ENCODE measurements at regions not wholly inside any gene's neighbourhood (a gene's known extent, or its start where the extent isn't known, plus 50 kb on each side); places are given as distances from the start of the nearest gene placed in this dataset.

DNA sequence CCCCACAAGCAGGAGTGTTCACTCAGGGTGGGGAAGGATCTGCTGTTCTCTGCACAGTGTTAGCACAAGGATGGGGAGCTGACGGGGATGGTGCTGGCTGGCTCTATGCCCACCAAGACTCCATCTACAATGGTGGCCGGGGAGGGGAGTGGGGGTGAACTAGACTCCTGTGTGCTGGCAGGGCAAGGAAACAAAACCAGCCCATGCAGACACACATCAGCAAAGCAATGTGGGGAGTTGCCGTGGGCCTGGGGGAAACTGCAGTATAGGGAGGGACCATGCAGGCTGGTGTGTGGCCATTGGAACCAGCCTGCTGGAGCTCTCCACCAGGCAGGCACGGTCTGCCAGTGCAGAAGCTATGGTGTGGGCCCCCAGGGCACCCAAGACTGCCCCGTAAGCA is 195.1 kb downstream of the PWWP3B start:
- H3K4me3 Mint-ChIP-seq: no peak overlapping the region
- ATAC-seq (no peak), DNase-seq (ENCODE audit: low spot score) (no peak)
- Histone ChIP-seq H3K4me2 (no peak overlapping the region), H4K20me1 (replicated peaks; ENCODE audit: insufficient read depth) (no peaks in the 10 kb centered on the region), H3K27ac (ENCODE audit: low read depth) (no peak overlapping the region), H3K79me2 (replicated peaks; ENCODE audit: insufficient read depth) (no peaks in the 10 kb centered on the region), H3K4me3 (no peak overlapping the region), H3K9me2 (ENCODE audit: insufficient read depth) (no peaks in the 10 kb centered on the region), H2AFZ (no peak overlapping the region), H3K36me3 (ENCODE audit: insufficient read depth) (no peaks in the 10 kb centered on the region), H3K27me3 (ENCODE audit: insufficient read depth) (no peaks in the 10 kb centered on the region), H3K4me1 (ENCODE audit: insufficient read depth) (no peaks in the 10 kb centered on the region), H3F3A (replicated peaks; ENCODE audit: low read depth) (no peaks in the 10 kb centered on the region)
- peaks cover 44% of the 10 kb centered on the region for H3K9me3 Mint-ChIP-seq
- no peaks in the 10 kb centered on the region for H3K4me1 Mint-ChIP-seq
- peaks cover 2% of the 10 kb centered on the region for H3K27me3 Mint-ChIP-seq (ENCODE audit: insufficient read depth, low read depth, poor library complexity)
- TF ChIP-seq, protein P1, sequence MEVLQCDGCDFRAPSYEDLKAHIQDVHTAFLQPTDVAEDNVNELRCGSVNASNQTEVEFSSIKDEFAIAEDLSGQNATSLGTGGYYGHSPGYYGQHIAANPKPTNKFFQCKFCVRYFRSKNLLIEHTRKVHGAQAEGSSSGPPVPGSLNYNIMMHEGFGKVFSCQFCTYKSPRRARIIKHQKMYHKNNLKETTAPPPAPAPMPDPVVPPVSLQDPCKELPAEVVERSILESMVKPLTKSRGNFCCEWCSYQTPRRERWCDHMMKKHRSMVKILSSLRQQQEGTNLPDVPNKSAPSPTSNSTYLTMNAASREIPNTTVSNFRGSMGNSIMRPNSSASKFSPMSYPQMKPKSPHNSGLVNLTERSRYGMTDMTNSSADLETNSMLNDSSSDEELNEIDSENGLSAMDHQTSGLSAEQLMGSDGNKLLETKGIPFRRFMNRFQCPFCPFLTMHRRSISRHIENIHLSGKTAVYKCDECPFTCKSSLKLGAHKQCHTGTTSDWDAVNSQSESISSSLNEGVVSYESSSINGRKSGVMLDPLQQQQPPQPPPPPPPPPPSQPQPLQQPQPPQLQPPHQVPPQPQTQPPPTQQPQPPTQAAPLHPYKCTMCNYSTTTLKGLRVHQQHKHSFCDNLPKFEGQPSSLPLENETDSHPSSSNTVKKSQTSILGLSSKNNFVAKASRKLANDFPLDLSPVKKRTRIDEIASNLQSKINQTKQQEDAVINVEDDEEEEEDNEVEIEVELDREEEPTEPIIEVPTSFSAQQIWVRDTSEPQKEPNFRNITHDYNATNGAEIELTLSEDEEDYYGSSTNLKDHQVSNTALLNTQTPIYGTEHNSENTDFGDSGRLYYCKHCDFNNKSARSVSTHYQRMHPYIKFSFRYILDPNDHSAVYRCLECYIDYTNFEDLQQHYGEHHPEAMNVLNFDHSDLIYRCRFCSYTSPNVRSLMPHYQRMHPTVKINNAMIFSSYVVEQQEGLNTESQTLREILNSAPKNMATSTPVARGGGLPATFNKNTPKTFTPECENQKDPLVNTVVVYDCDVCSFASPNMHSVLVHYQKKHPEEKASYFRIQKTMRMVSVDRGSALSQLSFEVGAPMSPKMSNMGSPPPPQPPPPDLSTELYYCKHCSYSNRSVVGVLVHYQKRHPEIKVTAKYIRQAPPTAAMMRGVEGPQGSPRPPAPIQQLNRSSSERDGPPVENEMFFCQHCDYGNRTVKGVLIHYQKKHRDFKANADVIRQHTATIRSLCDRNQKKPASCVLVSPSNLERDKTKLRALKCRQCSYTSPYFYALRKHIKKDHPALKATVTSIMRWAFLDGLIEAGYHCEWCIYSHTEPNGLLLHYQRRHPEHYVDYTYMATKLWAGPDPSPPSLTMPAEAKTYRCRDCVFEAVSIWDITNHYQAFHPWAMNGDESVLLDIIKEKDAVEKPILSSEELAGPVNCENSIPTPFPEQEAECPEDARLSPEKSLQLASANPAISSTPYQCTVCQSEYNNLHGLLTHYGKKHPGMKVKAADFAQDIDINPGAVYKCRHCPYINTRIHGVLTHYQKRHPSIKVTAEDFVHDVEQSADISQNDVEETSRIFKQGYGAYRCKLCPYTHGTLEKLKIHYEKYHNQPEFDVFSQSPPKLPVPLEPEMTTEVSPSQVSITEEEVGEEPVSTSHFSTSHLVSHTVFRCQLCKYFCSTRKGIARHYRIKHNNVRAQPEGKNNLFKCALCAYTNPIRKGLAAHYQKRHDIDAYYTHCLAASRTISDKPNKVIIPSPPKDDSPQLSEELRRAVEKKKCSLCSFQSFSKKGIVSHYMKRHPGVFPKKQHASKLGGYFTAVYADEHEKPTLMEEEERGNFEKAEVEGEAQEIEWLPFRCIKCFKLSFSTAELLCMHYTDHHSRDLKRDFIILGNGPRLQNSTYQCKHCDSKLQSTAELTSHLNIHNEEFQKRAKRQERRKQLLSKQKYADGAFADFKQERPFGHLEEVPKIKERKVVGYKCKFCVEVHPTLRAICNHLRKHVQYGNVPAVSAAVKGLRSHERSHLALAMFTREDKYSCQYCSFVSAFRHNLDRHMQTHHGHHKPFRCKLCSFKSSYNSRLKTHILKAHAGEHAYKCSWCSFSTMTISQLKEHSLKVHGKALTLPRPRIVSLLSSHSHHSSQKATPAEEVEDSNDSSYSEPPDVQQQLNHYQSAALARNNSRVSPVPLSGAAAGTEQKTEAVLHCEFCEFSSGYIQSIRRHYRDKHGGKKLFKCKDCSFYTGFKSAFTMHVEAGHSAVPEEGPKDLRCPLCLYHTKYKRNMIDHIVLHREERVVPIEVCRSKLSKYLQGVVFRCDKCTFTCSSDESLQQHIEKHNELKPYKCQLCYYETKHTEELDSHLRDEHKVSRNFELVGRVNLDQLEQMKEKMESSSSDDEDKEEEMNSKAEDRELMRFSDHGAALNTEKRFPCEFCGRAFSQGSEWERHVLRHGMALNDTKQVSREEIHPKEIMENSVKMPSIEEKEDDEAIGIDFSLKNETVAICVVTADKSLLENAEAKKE (CRISPR knock-in tag; IDR thresholded peaks at IDR 0.05): no peak
- no peak for TF ChIP-seq STAT1 (IDR thresholded peaks at IDR 0.05; ENCODE audit: unreplicated experiment)
- H3K36me3 Mint-ChIP-seq (ENCODE audit: low read depth): no peaks in the 10 kb centered on the region; the same call in 2 of the 3 replicates
- no peak overlapping the region for H3K27ac Mint-ChIP-seq

- Histone ChIP-seq H3K79me2 (replicated peaks; ENCODE audit: insufficient read depth) (no peaks in the 10 kb centered on the region), H3K4me1 (ENCODE audit: insufficient read depth) (no peaks in the 10 kb centered on the region), H4K20me1 (replicated peaks; ENCODE audit: insufficient read depth) (no peaks in the 10 kb centered on the region), H2AFZ (no peak overlapping the region), H3K27ac (ENCODE audit: low read depth) (no peak overlapping the region), H3K9me2 (ENCODE audit: insufficient read depth) (no peaks in the 10 kb centered on the region), H3F3A (replicated peaks; ENCODE audit: low read depth) (no peaks in the 10 kb centered on the region), H3K4me2 (no peak overlapping the region), H3K27me3 (ENCODE audit: insufficient read depth) (no peaks in the 10 kb centered on the region), H3K36me3 (ENCODE audit: insufficient read depth) (no peaks in the 10 kb centered on the region), H3K4me3 (no peak overlapping the region)
- Mint-ChIP-seq H3K27me3 (ENCODE audit: insufficient read depth, low read depth, poor library complexity) (no peaks in the 10 kb centered on the region), H3K27ac (no peak overlapping the region), H3K36me3 (ENCODE audit: low read depth) (no peaks in the 10 kb centered on the region), H3K9me3 (peaks cover 34% of the 10 kb centered on the region), H3K4me1 (no peaks in the 10 kb centered on the region), H3K4me3 (no peak overlapping the region)
- ATAC-seq: no peak
- no peak for DNase-seq (ENCODE audit: low spot score)
- TF ChIP-seq EZH2phosphoT487 (IDR thresholded peaks at IDR 0.05; ENCODE audit: unreplicated experiment) (no peak), ZNF331 (CRISPR knock-in tag; IDR thresholded peaks at IDR 0.05; ENCODE audit: low read depth) (no peak), CTCF (conservative IDR thresholded peaks at IDR 0.05; ENCODE audit: low read depth in 2 of 2) (no peak), NANOG (IDR thresholded peaks at IDR 0.05; ENCODE audit: borderline replicate concordance) (no peak), STAT1 (IDR thresholded peaks at IDR 0.05; ENCODE audit: unreplicated experiment) (no peak)
- TF ChIP-seq, protein P2, sequence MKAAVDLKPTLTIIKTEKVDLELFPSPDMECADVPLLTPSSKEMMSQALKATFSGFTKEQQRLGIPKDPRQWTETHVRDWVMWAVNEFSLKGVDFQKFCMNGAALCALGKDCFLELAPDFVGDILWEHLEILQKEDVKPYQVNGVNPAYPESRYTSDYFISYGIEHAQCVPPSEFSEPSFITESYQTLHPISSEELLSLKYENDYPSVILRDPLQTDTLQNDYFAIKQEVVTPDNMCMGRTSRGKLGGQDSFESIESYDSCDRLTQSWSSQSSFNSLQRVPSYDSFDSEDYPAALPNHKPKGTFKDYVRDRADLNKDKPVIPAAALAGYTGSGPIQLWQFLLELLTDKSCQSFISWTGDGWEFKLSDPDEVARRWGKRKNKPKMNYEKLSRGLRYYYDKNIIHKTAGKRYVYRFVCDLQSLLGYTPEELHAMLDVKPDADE (IDR thresholded peaks at IDR 0.05): no peak
Observed at GRCh38 chrX:106378616-106379015, 210.5 kb downstream of the PWWP3B start.

Measured in GM23338 (cell line).